Ovary (tissue), 7 donors: ENCODE measurements at regions not wholly inside any gene's neighbourhood (a gene's known extent, or its start where the extent isn't known, plus 50 kb on each side); places are given as distances from the start of the nearest gene placed in this dataset.

Experiments used
- DNase-seq, 5 donors: peaks; one replicate each; pipeline ENCODE4 v3.0.0-alpha.2; 2019 to 2020
- H3K27ac ChIP-seq, 2 donors: fragments of 200-600 bp; one replicate each; pipeline versions ENCODE4 v1.5.1 to v1.8.0; 2019 to 2022
- H3K27me3 ChIP-seq: fragments of 200-600 bp; one replicate; pipeline ENCODE4 v1.8.0; 2022
- H3K36me3 ChIP-seq: fragments of 200-600 bp; sonication (generic); one replicate; pipeline ENCODE4 v1.5.1; 2019
- H3K4me1 ChIP-seq: one replicate; pipeline ENCODE4 v1.8.1; 2013; ENCODE audit warnings: mild to moderate bottlenecking, moderate library complexity; ENCODE audit not compliant: insufficient read depth
- H3K4me3 ChIP-seq: fragments of 200-600 bp; sonication (generic); one replicate; pipeline ENCODE4 v1.5.1; 2017
- H3K9me3 ChIP-seq, 2 donors: fragments of 200-600 bp in 1 of 2; sonication (generic) in 1 of 2; one replicate each; pipeline versions ENCODE4 v1.5.1 to v1.8.1; 2013 to 2019; ENCODE audit warnings: mild to moderate bottlenecking in 1 of 2, moderate library complexity in 1 of 2
- CTCF ChIP-seq, 3 donors: fragments of 450-650 bp in 2 of 3; fragments of 200-600 bp in 1 of 3; IDR thresholded peaks; one replicate each; pipeline versions ENCODE4 v1.5.1 to v1.8.0; 2016 to 2022; ENCODE audit warnings: antibody characterized with exemption in 3 of 3, mild to moderate bottlenecking in 1 of 3
- EP300 ChIP-seq: sonication (generic); formaldehyde crosslinking; IDR thresholded peaks from one replicate; pipeline ENCODE4 v1.6.1; 2017; ENCODE audit warnings: antibody characterized with exemption
- POLR2A ChIP-seq: fragments of 450-650 bp; IDR thresholded peaks from one replicate; pipeline ENCODE4 v1.6.1; 2017; ENCODE audit warnings: antibody characterized with exemption, mild to moderate bottlenecking, moderate library complexity
- WGBS, 3 donors: extraction: QIAGEN DNeasy Blood & Tissue Kit in 1 of 3; methylation state at CpG; one replicate each; pipeline versions ENCODE4 v1.1.5 to v1.1.7; 2013 to 2017; 5-methylcytosine and 5-hydroxymethylcytosine counted together
- intact Hi-C, 4 donors: fragments of 100-400 bp; cut with DNase I; formaldehyde crosslinking; loops; one replicate each; pipeline versions ENCODE4 v1.11.0 to v1.15.1; 2022 to 2023
- donor health status: DM: no; HTN: no; CAD: no; lungs with moderate emphysema.
- donor health status: DM: no; HTN: no; CAD: no.
- donor health status: Bipolar disorder and iron deficiency.
- donor health status: DM: no; HTN: no; CAD: no.
- donor health status: DM: yes; HTN: yes; CAD: no.

GRCh38 chr5:155137683-155138082, 124.1 kb downstream of the KIF4B start:
- no peaks in the 10 kb centered on the region for H3K9me3 ChIP-seq
- intact Hi-C loops, result no loop called here
- H3K27me3 ChIP-seq, result no peaks in the 10 kb centered on the region
- peaks cover 1% of the 10 kb centered on the region for H3K4me1 ChIP-seq
- H3K27ac ChIP-seq, result no peak overlapping the region
- TF ChIP-seq EP300 (no peak), CTCF (IDR thresholded peaks at IDR 0.05) (no peak), POLR2A (no peak)
- DNase-seq, result no peak
- no peak overlapping the region for H3K4me3 ChIP-seq
- WGBS, 3 donors, result 76 to 84% (median 82%) methylated on average over 3 of the region's 3 CpGs
- H3K36me3 ChIP-seq, result no peaks in the 10 kb centered on the region

DNA sequence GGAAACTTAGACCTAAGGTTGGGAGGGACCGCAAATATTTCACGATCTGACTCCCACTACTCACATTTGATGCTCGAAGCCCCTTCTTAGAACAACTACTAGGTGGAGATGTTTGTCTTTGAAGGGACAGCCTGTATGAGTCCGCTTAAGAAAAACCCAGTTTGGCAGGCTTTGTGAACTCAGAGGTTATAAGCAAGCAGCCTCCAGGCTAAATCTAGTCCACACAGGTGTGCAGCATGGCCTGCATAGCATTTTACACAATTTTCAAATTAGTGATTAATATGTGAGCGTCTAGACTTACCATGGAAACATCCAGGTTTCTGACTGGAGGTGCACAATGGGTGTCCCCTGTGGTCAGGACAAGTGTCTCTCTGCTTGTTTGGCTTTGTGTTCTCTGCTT, 127.1 kb downstream of the KIF4B start:
- Histone ChIP-seq H3K36me3 (no peaks in the 10 kb centered on the region), H3K4me1 (no peaks in the 10 kb centered on the region), H3K27ac (no peak overlapping the region), H3K4me3 (no peak overlapping the region), H3K9me3 (no peaks in the 10 kb centered on the region), H3K27me3 (no peaks in the 10 kb centered on the region)
- intact Hi-C loops, result loop anchor here in 1 of 4 donors (10.0 kb wide), 1 partner anchor 166 kb away; no protein-coding TSS in a partner anchor
- no peak for TF ChIP-seq EP300
- no peak for TF ChIP-seq CTCF (IDR thresholded peaks at IDR 0.05)
- no peak for TF ChIP-seq POLR2A
- DNase-seq, result no peak
- 90 to 95% (median 90%) methylated on average over 5 of the region's 5 CpGs for WGBS, 3 donors

DNA sequence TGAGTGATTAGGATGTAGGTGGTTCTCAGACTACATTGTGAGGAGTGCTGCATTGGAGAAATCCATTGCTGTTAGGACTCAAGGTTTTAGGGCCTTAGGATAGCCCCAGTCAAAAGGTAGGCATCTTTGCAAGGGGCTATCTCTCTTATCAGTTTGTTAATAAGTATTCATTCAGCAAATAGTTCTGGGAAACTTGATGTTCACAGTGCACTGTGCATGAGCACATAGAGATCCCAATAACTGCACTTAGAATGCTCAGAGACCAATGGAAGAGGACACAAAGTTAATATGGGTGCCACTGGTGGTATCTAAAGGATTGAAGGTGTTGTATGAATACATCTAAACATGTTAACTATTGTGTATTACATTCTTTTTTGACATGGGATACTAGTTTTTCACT, 131.4 kb downstream of the KIF4B start:
- no peaks in the 10 kb centered on the region for H3K36me3 ChIP-seq
- no peak overlapping the region for H3K27ac ChIP-seq
- intact Hi-C loops, result loop anchor here in 1 of 4 donors (10.0 kb wide), 1 partner anchor 170 kb away; no protein-coding TSS in a partner anchor
- DNase-seq, result no peak
- no peaks in the 10 kb centered on the region for H3K27me3 ChIP-seq
- no peaks in the 10 kb centered on the region for H3K9me3 ChIP-seq
- no peak for TF ChIP-seq EP300
- no peak for TF ChIP-seq CTCF (IDR thresholded peaks at IDR 0.05)
- TF ChIP-seq POLR2A, result no peak
- no peak overlapping the region for H3K4me3 ChIP-seq
- no peaks in the 10 kb centered on the region for H3K4me1 ChIP-seq

DNA sequence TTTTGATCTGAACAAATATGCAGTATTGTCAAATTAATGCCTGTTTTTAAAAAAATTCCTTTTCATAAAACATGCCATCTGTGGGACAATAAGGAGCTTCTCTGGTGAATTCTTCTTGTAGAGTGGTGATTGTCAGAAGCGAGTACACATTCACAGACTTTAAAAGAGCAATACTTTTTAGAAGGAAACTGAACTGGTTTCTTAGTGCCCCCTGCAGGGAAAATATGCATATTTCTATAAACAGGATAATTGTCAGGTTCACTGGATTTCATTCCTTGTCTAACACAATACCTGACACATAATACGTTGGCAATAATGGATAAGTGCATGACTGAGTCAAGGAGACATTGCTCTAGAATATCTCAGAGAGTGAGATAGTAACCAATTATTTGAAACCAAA, 133.7 kb downstream of the KIF4B start:
- TF ChIP-seq EP300, result no peak
- peak in 2 of 3 donors; percentile 12 to 31 for TF ChIP-seq CTCF (IDR thresholded peaks at IDR 0.05)
- TF ChIP-seq POLR2A, result no peak
- Histone ChIP-seq H3K4me3 (no peak overlapping the region), H3K27me3 (no peaks in the 10 kb centered on the region), H3K4me1 (no peaks in the 10 kb centered on the region), H3K9me3 (no peaks in the 10 kb centered on the region), H3K27ac (no peak overlapping the region), H3K36me3 (no peaks in the 10 kb centered on the region)
- intact Hi-C loops, result loop anchor here in 1 of 4 donors (10.0 kb wide), 1 partner anchor 172 kb away; no protein-coding TSS in a partner anchor
- no peak for DNase-seq
- 17 to 23% (median 19%) methylated on average over 2 of the region's 2 CpGs for WGBS, 3 donors
